ENCODE measurements at regions not wholly inside any gene's neighbourhood (a gene's known extent, or its start where the extent isn't known, plus 50 kb on each side); places are given as distances from the start of the nearest gene placed in this dataset.
"Not testable (repeated sequence)": the region's sequence is repeated elsewhere in the genome, so short reads cannot be mapped to it uniquely, and the experiment has no call there.

DNA sequence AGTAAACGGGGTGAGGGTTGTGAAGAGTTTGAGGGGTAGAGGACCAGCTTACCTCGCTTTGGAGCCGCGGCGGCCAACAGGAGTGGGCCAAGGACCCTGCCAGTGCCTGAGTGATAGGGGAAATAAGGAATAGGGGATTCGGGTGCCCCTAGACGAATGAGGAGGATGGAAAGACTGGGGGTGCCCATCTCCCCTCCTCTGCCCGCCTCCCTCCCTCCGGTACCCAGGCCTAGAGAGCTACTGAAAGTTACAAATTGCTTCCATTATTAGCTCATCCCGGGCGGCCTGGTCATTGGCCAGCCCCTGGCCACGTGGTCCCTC is 63.1 kb downstream of the SMUG1 start:
- not testable (repeated sequence) for H3K36me3 ChIP-seq (ENCODE audit: insufficient read depth, low read length); H3K9me2 ChIP-seq (ENCODE audit: insufficient read depth, low read length); H3K79me2 ChIP-seq (replicated peaks; ENCODE audit: insufficient read depth, low read length); H4K20me1 ChIP-seq (ENCODE audit: insufficient read depth); H2AFZ ChIP-seq (ENCODE audit: low read depth, low read length); H3K9me3 ChIP-seq (ENCODE audit: low read length); H3K9ac ChIP-seq (ENCODE audit: low read length); H3F3A ChIP-seq (ENCODE audit: insufficient read depth, low read length, poor library complexity, severe bottlenecking); H3K4me2 ChIP-seq (ENCODE audit: low read length); H3K27ac ChIP-seq (ENCODE audit: low read length)
- Histone ChIP-seq H3K4me3 (ENCODE audit: low read length) (peak overlapping the region; percentile 55), H3K27me3 (ENCODE audit: insufficient read depth, low read depth, low read length) (peaks cover 73% of the 10 kb centered on the region)

DNA sequence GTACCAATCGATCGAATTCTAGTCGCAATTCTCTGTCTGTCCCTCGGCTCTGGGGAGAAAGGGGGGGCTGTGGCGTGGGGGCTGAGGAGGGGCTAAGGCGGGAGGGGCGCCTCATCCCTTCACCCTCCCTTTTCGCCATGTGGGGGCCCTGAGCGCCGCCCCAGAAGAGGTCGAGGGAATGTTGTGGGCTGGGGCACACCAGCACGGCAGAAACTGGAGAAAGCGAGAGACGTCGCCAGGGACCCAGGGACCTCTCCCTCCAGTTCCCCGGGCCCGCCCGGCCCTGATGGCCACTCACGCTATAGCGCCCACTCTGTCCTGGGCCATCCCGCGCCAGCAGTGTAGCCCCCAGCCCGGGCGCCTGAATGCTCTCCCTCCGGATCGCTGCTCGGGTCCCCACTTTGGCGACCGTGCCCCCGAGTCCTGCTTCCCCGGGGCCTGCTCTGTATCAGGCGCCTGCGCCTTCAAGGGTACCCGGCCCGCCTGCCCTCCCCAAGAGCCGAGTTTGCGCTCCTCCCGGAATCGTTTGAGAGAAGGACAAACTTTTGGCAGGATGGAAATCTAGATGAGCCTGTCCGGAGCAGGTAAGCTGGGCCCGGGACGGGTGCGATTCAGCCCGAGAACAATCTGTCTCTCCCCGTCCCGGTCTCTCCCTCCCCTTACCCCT is 62.6 kb downstream of the SMUG1 start:
- Histone ChIP-seq H3K4me3 (ENCODE audit: low read length) (peak overlapping the region; percentile 55), H3K9me2 (ENCODE audit: insufficient read depth, low read length) (no peaks in the 10 kb centered on the region), H3K27ac (ENCODE audit: low read length) (no peak overlapping the region), H2AFZ (ENCODE audit: low read depth, low read length) (no peak overlapping the region), H3K9ac (ENCODE audit: low read length) (no peak overlapping the region), H3K36me3 (ENCODE audit: insufficient read depth, low read length) (no peaks in the 10 kb centered on the region), H3K27me3 (ENCODE audit: insufficient read depth, low read depth, low read length) (peaks cover 73% of the 10 kb centered on the region), H3K9me3 (ENCODE audit: low read length) (no peaks in the 10 kb centered on the region), H4K20me1 (ENCODE audit: insufficient read depth) (no peaks in the 10 kb centered on the region), H3K4me2 (ENCODE audit: low read length) (no peak overlapping the region), H3K79me2 (replicated peaks; ENCODE audit: insufficient read depth, low read length) (no peaks in the 10 kb centered on the region), H3F3A (ENCODE audit: insufficient read depth, low read length, poor library complexity, severe bottlenecking) (no peaks in the 10 kb centered on the region)
- TF ChIP-seq EP300 (conservative IDR thresholded peaks at IDR 0.05; ENCODE audit: poor library complexity, severe bottlenecking) (no peak), MXI1 (conservative IDR thresholded peaks at IDR 0.05; ENCODE audit: poor library complexity, severe bottlenecking) (no peak), POLR2AphosphoS5 (IDR thresholded peaks at IDR 0.05) (no peak), SMC3 (conservative IDR thresholded peaks at IDR 0.05; ENCODE audit: poor library complexity) (no peak), RAD21 (conservative IDR thresholded peaks at IDR 0.05) (no peak), TAF1 (IDR thresholded peaks at IDR 0.05; ENCODE audit: low read depth) (no peak), EZH2 (IDR thresholded peaks at IDR 0.05; ENCODE audit: borderline replicate concordance, insufficient read depth, low read length, poor library complexity, severe bottlenecking) (no peak)
- TF ChIP-seq, protein P1, sequence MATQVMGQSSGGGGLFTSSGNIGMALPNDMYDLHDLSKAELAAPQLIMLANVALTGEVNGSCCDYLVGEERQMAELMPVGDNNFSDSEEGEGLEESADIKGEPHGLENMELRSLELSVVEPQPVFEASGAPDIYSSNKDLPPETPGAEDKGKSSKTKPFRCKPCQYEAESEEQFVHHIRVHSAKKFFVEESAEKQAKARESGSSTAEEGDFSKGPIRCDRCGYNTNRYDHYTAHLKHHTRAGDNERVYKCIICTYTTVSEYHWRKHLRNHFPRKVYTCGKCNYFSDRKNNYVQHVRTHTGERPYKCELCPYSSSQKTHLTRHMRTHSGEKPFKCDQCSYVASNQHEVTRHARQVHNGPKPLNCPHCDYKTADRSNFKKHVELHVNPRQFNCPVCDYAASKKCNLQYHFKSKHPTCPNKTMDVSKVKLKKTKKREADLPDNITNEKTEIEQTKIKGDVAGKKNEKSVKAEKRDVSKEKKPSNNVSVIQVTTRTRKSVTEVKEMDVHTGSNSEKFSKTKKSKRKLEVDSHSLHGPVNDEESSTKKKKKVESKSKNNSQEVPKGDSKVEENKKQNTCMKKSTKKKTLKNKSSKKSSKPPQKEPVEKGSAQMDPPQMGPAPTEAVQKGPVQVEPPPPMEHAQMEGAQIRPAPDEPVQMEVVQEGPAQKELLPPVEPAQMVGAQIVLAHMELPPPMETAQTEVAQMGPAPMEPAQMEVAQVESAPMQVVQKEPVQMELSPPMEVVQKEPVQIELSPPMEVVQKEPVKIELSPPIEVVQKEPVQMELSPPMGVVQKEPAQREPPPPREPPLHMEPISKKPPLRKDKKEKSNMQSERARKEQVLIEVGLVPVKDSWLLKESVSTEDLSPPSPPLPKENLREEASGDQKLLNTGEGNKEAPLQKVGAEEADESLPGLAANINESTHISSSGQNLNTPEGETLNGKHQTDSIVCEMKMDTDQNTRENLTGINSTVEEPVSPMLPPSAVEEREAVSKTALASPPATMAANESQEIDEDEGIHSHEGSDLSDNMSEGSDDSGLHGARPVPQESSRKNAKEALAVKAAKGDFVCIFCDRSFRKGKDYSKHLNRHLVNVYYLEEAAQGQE (IDR thresholded peaks at IDR 0.05; ENCODE audit: borderline replicate concordance): no peak
- TF ChIP-seq, protein P2, sequence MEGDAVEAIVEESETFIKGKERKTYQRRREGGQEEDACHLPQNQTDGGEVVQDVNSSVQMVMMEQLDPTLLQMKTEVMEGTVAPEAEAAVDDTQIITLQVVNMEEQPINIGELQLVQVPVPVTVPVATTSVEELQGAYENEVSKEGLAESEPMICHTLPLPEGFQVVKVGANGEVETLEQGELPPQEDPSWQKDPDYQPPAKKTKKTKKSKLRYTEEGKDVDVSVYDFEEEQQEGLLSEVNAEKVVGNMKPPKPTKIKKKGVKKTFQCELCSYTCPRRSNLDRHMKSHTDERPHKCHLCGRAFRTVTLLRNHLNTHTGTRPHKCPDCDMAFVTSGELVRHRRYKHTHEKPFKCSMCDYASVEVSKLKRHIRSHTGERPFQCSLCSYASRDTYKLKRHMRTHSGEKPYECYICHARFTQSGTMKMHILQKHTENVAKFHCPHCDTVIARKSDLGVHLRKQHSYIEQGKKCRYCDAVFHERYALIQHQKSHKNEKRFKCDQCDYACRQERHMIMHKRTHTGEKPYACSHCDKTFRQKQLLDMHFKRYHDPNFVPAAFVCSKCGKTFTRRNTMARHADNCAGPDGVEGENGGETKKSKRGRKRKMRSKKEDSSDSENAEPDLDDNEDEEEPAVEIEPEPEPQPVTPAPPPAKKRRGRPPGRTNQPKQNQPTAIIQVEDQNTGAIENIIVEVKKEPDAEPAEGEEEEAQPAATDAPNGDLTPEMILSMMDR (IDR thresholded peaks at IDR 0.05; ENCODE audit: poor library complexity, severe bottlenecking): no peak
